GM10266 (cell line): ENCODE measurements at regions not wholly inside any gene's neighbourhood (a gene's known extent, or its start where the extent isn't known, plus 50 kb on each side); places are given as distances from the start of the nearest gene placed in this dataset.
A peak's percentile ranks its signal among the peaks of the same experiment; 100 is the strongest.

Source experiments
- DNase-seq: peaks from one replicate; pipeline ENCODE4 v3.0.0; 2012; ENCODE audit errors: extremely low spot score
- CTCF ChIP-seq: IDR thresholded peaks from 2 replicates; pipeline ENCODE4 v1.5.1; 2012; ENCODE audit warnings: mild to moderate bottlenecking, low read depth; ENCODE audit not compliant: control insufficient read depth, insufficient read depth; ENCODE audit errors: missing control alignments

DNA sequence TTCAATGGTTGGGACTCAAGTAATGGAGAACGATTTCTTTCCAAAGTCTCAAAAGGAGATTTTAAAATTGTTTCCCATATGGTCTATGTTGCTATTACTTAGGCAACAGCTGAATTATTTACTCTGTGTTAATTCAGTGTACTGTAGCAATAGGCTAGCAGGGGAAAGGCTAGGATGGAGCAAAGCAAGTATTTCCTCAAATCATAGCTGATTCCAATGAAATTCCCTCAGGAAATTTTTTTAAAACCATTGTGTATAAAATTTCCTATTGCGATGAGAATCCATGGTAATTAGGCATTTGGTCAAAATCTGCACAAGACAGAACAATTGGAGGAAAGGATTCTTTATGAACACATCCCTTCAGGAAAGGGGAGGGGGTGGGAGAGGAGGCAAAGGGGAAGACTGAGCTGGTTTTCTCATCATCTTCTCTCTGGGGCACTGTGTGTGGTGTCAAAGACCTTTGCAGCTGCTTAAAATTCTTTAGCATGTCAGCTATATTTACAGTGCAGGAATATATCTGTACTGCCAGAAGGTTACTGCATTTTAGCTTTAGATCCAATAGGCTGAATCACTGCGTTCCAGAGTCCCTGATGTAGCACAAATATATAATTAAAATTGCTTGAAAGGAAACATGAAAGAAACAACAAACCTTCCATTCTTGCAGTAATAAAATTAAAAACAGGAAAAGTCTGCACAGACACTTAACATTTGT lies 95.3 kb downstream of the ZNF608 start:
- DNase-seq = no peak

DNA sequence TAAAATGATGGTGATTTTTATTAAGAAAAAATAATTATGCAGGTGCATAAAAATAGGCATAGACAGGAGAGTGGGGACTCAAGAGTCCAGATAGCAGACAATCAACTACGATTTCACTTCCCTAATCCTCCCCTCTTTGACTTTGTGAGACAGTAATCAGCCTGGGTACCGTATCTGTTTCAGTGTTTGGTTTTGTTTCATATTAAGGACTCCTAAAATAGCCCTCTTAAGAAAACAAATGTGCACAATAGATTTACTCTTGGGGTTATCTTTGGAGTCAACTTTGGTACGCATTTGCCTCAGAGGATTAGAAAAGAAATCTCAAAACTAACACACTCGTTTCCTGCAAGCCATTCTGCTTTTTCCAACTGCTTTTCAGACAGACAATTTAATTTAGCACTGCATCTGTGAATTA lies 96.3 kb downstream of the ZNF608 start:
- TF ChIP-seq CTCF = no peak
- DNase-seq = peak; percentile 76

More for the DNA sequence above, 95.3 kb downstream of the ZNF608 start:
- TF ChIP-seq CTCF = no peak

- DNase-seq = peak; percentile 83
- no peak for TF ChIP-seq CTCF
These were observed 96.8 kb downstream of the ZNF608 start for GRCh38 chr5:124649491-124650146.

- no peak for DNase-seq
- TF ChIP-seq CTCF = no peak
These were observed 97.5 kb downstream of the ZNF608 start for GRCh38 chr5:124648902-124649467.

DNA sequence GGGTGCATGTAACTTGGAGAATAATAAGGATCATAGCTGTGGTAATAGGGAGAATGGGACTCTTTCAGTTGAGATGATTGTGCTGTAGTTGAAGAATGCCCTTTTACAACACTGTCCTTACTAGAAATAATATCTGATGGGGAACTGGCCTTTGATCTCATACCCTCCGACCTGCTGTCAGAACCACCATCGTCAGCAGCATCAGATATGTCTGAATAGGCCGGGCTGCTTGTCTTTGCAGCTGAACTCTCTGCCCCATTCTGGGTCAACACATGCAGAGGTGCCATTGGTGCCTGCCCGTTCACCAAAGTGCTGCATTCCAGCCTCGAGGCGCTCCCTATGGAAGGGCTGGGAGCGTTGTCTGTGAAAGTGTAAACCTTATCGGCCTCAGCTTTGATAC lies 99.1 kb downstream of the ZNF608 start:
- TF ChIP-seq CTCF = no peak
- no peak for DNase-seq

GRCh38 chr5:124645396-124645795 lies 101.0 kb downstream of the ZNF608 start:
- DNase-seq = no peak
- TF ChIP-seq CTCF = no peak

GRCh38 chr5:124644582-124644981 lies 101.9 kb downstream of the ZNF608 start:
- TF ChIP-seq CTCF = no peak
- no peak for DNase-seq
